Heart right ventricle (tissue), 16 donors: ENCODE measurements at regions not wholly inside any gene's neighbourhood (a gene's known extent, or its start where the extent isn't known, plus 50 kb on each side); places are given as distances from the start of the nearest gene placed in this dataset.

Source experiments
- ATAC-seq, 8 donors: fragments of 200-7000 bp; cut with Tn5 transposase; one replicate each; pipeline ENCODE4 v1.9.1; 2020; ENCODE audit warnings: mild to moderate bottlenecking in 8 of 8, moderate library complexity in 8 of 8, moderate number of reproducible peaks in 1 of 8
- DNase-seq, 2 donors: peaks; one replicate each; pipeline ENCODE4 v3.0.0-alpha.2; 2020
- H3K27ac ChIP-seq, 10 donors: fragments of 200-600 bp; sonication (generic) in 2 of 10; one replicate each; pipeline versions ENCODE4 v1.5.0 to v1.8.0; 2020 to 2022; ENCODE audit warnings: mild to moderate bottlenecking in 3 of 10
- H3K27me3 ChIP-seq, 7 donors: fragments of 200-600 bp; one replicate each; pipeline ENCODE4 v1.8.0; 2021 to 2022; ENCODE audit warnings: mild to moderate bottlenecking in 2 of 7
- H3K36me3 ChIP-seq, 9 donors: fragments of 200-600 bp; sonication (generic) in 1 of 9; one replicate each; pipeline versions ENCODE4 v1.5.0 to v1.8.0; 2020 to 2022; ENCODE audit warnings: mild to moderate bottlenecking in 2 of 9
- H3K4me1 ChIP-seq, 9 donors: fragments of 200-600 bp; sonication (generic) in 1 of 9; one replicate each; pipeline versions ENCODE4 v1.5.0 to v1.8.0; 2020 to 2022; ENCODE audit warnings: mild to moderate bottlenecking in 4 of 9
- H3K4me3 ChIP-seq, 10 donors: fragments of 200-600 bp; sonication (generic) in 2 of 10; one replicate each; pipeline versions ENCODE4 v1.5.0 to v1.8.0; 2020 to 2022; ENCODE audit warnings: mild to moderate bottlenecking in 7 of 10, moderate library complexity in 2 of 10
- H3K9me3 ChIP-seq, 11 donors: fragments of 200-600 bp in 10 of 11; sonication (generic) in 2 of 11; one replicate each; pipeline versions ENCODE4 v1.5.0 to v1.8.0; 2013 to 2022; ENCODE audit warnings: mild to moderate bottlenecking in 2 of 11, control low read depth in 1 of 11, moderate library complexity in 1 of 11
- WGBS, 2 donors: extraction: QIAGEN DNeasy Blood & Tissue Kit; methylation state at CpG; one replicate each; pipeline ENCODE4 v1.1.7; 2013; ENCODE audit warnings: inconsistent platforms in 1 of 2; 5-methylcytosine and 5-hydroxymethylcytosine counted together
- intact Hi-C, 10 donors: fragments of 100-400 bp; cut with DNase I; formaldehyde crosslinking; loops; one replicate each; pipeline versions ENCODE4 v1.11.1 to v1.14.2; 2022
- TF ChIP-seq, protein P1 (sequence below), 9 donors: fragments of 200-600 bp; sonication (generic) in 2 of 9; IDR thresholded peaks; one replicate each; pipeline versions ENCODE4 v1.5.0 to v1.8.0; 2021 to 2022; ENCODE audit warnings: antibody characterized with exemption in 9 of 9, mild to moderate bottlenecking in 5 of 9, moderate library complexity in 1 of 9
- donor health status: Arrhythmogenic right ventricular cardiomyopathy.
- donor health status: ischemic (EF 13 %, LVEDD 7.1; RV severe dilation, severe dysfunction).
- donor health status: healthy with polysubstance abuse.
- donor health status: DM: no; HTN: yes; CAD: no.
- donor health status: DM: no; HTN: no; CAD: no.
- donor health status: ischemic (EF 25% LVEDD 6.9; RV normal size, moderate dysfunction).
- donor health status: ischemic (EF 25% LVEDD 5.7; RV mildly dilated, moderate dysfunction).
- donor health status: healthy.
- donor health status: DM: yes; HTN: yes; CAD: no.
- donor health status: Ischemic cardiomyopathy.
- donor health status: ischemic (EF 35%, LVEDD 5.7; RV mildly dilated, moderate dysfunction).
- donor health status: nonischemic (EF 11% LVEDD 7.7; RV severe dilation, severe dysfunction).
- donor health status: DM: yes; HTN: yes; CAD: no.
- donor health status: PGD.
- donor health status: ischemic (EF 29% LVEDD 5.4; RV normal size, mild dysfunction).
- donor health status: nonischemic (EF 23%, LVEDD 6.1; RV moderate dilation, normal function).

DNA sequence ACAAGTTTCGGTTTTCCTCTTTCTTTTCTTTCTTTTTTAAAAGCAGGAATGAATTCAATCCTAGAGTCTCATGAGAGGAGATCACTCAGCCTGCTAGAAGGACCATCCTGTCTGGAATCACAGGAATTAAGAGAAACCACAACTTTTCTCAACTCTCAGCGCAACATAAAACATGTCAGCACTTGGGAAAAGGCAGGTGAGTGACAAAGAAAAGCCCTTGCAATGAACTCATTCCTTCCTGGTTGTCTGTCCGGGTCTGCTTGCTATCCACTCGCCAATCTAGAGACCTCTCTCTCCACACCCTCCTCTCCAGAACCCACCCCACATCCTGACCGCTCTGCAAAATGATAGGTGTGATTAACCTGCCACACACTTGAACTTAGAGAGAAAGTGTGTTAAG lies 253.8 kb downstream of the LY86 start:
- no peak for DNase-seq
- no peaks in the 10 kb centered on the region for H3K27me3 ChIP-seq
- no peak for ATAC-seq
- no peak overlapping the region for H3K4me3 ChIP-seq
- peaks cover 0 to 15% (median 0%) of the 10 kb centered on the region in 9 donors for H3K4me1 ChIP-seq
- H3K9me3 ChIP-seq: peaks cover 0 to 17% (median 6%) of the 10 kb centered on the region in 11 donors
- TF ChIP-seq, protein P1, sequence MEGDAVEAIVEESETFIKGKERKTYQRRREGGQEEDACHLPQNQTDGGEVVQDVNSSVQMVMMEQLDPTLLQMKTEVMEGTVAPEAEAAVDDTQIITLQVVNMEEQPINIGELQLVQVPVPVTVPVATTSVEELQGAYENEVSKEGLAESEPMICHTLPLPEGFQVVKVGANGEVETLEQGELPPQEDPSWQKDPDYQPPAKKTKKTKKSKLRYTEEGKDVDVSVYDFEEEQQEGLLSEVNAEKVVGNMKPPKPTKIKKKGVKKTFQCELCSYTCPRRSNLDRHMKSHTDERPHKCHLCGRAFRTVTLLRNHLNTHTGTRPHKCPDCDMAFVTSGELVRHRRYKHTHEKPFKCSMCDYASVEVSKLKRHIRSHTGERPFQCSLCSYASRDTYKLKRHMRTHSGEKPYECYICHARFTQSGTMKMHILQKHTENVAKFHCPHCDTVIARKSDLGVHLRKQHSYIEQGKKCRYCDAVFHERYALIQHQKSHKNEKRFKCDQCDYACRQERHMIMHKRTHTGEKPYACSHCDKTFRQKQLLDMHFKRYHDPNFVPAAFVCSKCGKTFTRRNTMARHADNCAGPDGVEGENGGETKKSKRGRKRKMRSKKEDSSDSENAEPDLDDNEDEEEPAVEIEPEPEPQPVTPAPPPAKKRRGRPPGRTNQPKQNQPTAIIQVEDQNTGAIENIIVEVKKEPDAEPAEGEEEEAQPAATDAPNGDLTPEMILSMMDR (IDR thresholded peaks at IDR 0.05): no peak
- no peak overlapping the region for H3K27ac ChIP-seq
- WGBS, 2 donors: 75 to 80% methylated on average over 5 of the region's 5 CpGs
- intact Hi-C loops: no loop called here
- H3K36me3 ChIP-seq: no peaks in the 10 kb centered on the region

DNA sequence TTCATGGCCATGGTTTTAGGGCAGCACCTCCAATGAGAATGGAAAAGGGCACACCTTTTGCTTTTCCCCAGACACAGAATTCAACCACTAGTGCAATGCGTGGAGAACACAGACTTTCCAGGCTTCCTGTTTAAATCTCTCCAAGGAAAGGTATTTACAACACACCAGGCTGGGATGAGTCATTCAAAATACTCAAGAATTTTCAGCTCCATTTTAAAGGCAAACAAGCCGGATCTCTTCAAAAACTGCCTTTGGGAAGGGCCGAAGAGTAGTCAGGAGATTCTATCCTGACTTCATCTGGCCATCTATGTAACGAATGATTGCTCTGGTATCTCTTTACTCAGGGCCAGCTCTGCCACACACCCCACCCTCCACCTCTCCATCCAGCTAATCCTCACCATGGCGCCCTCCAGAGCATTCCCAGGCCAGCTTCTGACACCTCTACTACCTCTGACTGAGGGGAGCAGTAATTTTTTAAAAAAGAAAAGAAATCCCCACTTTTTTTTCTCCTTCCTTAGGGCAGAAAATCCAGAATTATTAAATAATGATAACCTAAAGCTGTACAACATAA lies 254.6 kb downstream of the LY86 start:
- TF ChIP-seq, protein P1 (IDR thresholded peaks at IDR 0.05): no peak
- no peak for DNase-seq
- no peaks in the 10 kb centered on the region for H3K27me3 ChIP-seq
- ATAC-seq: no peak
- no peaks in the 10 kb centered on the region for H3K36me3 ChIP-seq
- no peak overlapping the region for H3K27ac ChIP-seq
- H3K4me1 ChIP-seq: peaks cover 0 to 15% (median 0%) of the 10 kb centered on the region in 9 donors
- WGBS, 2 donors: 74 to 80% methylated on average over 5 of the region's 5 CpGs
- intact Hi-C loops: no loop called here
- no peak overlapping the region for H3K4me3 ChIP-seq
- peaks cover 0 to 17% (median 6%) of the 10 kb centered on the region in 11 donors for H3K9me3 ChIP-seq

DNA sequence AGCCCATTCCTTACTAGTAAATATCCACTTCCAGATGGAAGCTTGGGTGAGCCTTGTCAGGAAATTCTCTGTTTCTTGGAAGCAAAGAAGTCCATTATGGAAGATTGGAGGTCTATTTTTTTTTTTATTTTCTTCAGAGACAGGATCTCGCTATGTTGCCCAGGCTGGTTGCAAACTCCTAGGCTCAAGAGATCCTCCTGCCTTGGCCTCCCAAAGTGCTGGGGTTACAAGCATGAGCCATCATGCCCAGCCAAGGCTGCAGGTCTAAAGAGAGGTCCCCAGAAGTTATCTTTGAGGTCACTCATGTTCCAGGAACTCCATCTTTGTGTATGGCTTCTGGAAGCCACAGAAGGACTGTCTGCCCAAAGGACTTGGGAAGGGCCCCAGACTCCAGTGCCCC lies 255.3 kb downstream of the LY86 start:
- Histone ChIP-seq H3K36me3 (no peaks in the 10 kb centered on the region), H3K4me1 (peaks cover 0 to 15% (median 0%) of the 10 kb centered on the region in 9 donors), H3K9me3 (peaks cover 0 to 17% (median 6%) of the 10 kb centered on the region in 11 donors), H3K27me3 (no peaks in the 10 kb centered on the region), H3K27ac (no peak overlapping the region), H3K4me3 (no peak overlapping the region)
- DNase-seq (no peak), ATAC-seq (no peak)
- TF ChIP-seq, protein P1 (IDR thresholded peaks at IDR 0.05): no peak
- intact Hi-C loops: no loop called here
- 100% methylated on average over 1 of the region's 1 CpG for WGBS, 2 donors

DNA sequence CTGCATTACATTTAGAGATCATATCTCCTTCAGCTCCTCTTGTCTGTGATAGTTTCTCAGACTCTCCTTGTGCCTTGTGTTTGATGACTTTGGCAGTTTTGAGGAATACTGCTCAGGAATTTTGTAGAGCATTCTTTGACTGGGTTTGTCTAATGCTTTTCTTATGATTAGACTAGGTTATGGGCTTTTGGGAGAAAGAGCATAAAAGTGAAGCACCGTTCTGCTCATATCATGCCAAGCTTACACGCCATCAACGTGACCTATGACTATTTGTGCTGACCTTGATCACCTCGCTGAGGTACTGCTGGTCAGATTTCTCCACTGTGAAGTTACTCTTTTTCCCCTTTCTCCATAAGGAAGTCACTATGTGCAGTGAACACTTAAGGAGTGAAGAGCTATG lies 256.0 kb downstream of the LY86 start:
- WGBS, 2 donors: 91 to 92% methylated on average over 4 of the region's 4 CpGs
- intact Hi-C loops: no loop called here
- no peak overlapping the region for H3K4me3 ChIP-seq
- no peaks in the 10 kb centered on the region for H3K36me3 ChIP-seq
- ATAC-seq (no peak), DNase-seq (no peak)
- TF ChIP-seq, protein P1 (IDR thresholded peaks at IDR 0.05): no peak
- no peaks in the 10 kb centered on the region for H3K27me3 ChIP-seq
- H3K27ac ChIP-seq: no peak overlapping the region
- H3K4me1 ChIP-seq: peaks cover 0 to 15% (median 0%) of the 10 kb centered on the region in 9 donors
- peaks cover 0 to 17% (median 6%) of the 10 kb centered on the region in 11 donors for H3K9me3 ChIP-seq
